ENCODE measurements at regions not wholly inside any gene's neighbourhood (a gene's known extent, or its start where the extent isn't known, plus 50 kb on each side); places are given as distances from the start of the nearest gene placed in this dataset.

GRCh38 chr6:8155259-8156012 is 53.1 kb upstream of the EEF1E1 start:
- Mint-ChIP-seq H3K27me3 (ENCODE audit: low read depth) (no peaks in the 10 kb centered on the region), H3K4me1 (peaks cover 34% of the 10 kb centered on the region), H3K36me3 (peaks cover 6% of the 10 kb centered on the region), H3K27ac (no peak overlapping the region), H3K4me3 (no peak overlapping the region), H3K9me3 (peaks cover 13% of the 10 kb centered on the region)
- DNase-seq (ENCODE audit: low spot score in 2 of 2, unreplicated experiment in 2 of 2), result no peak
- no peak for TF ChIP-seq CTCF (IDR thresholded peaks at IDR 0.05; ENCODE audit: unreplicated experiment)

Data from mesothelial cell of epicardium (in vitro differentiated cells).